H9 (cell line): ENCODE measurements at regions not wholly inside any gene's neighbourhood (a gene's known extent, or its start where the extent isn't known, plus 50 kb on each side); places are given as distances from the start of the nearest gene placed in this dataset.

Experiments used
- DNase-seq: peaks from one replicate; pipeline ENCODE4 v3.0.0-alpha.2; 2017
- H2AFZ ChIP-seq: one replicate; pipeline ENCODE4 v1.6.1; 2013; ENCODE audit warnings: mild to moderate bottlenecking, low read length, control low read depth, moderate library complexity
- H2AK5ac ChIP-seq: 2 replicates; pipeline ENCODE4 v1.6.1; 2013; ENCODE audit warnings: low read length, control low read depth, mixed read lengths; ENCODE audit not compliant: insufficient read length
- H2BK120ac ChIP-seq: one replicate; pipeline ENCODE4 v1.6.1; 2013; ENCODE audit warnings: low read depth, mild to moderate bottlenecking, low read length, control low read depth, inconsistent platforms; ENCODE audit not compliant: poor library complexity, severe bottlenecking
- H2BK12ac ChIP-seq: 2 replicates; pipeline ENCODE4 v1.6.1; 2013; ENCODE audit warnings: low read length, control low read depth, mixed read lengths, low read depth; ENCODE audit not compliant: insufficient read length
- H2BK15ac ChIP-seq: 2 replicates; pipeline ENCODE4 v1.6.1; 2013; ENCODE audit warnings: low read depth, low read length, control low read depth
- H2BK20ac ChIP-seq: one replicate; pipeline ENCODE4 v1.6.1; 2013; ENCODE audit warnings: low read depth, mild to moderate bottlenecking, low read length, control low read depth, inconsistent platforms; ENCODE audit not compliant: poor library complexity, severe bottlenecking
- H2BK5ac ChIP-seq: 2 replicates; pipeline ENCODE4 v1.6.1; 2013; ENCODE audit warnings: low read length, control low read depth, mixed read lengths; ENCODE audit not compliant: insufficient read length
- H3K14ac ChIP-seq: 2 replicates; pipeline ENCODE4 v1.6.1; 2013; ENCODE audit warnings: low read length, control low read depth; ENCODE audit not compliant: insufficient read depth
- H3K18ac ChIP-seq: 2 replicates; pipeline ENCODE4 v1.6.1; 2013; ENCODE audit warnings: low read depth, mild to moderate bottlenecking, mixed read lengths, low read length, control low read depth; ENCODE audit not compliant: insufficient read length
- H3K23ac ChIP-seq: 2 replicates; pipeline ENCODE4 v1.6.1; 2013; ENCODE audit warnings: low read length, control low read depth, mixed read lengths, low read depth; ENCODE audit not compliant: insufficient read length
- H3K23me2 ChIP-seq: 2 replicates; pipeline ENCODE4 v1.6.1; 2013; ENCODE audit warnings: low read depth, mild to moderate bottlenecking, mixed read lengths, low read length, control low read depth; ENCODE audit not compliant: insufficient read length, poor library complexity, severe bottlenecking
- H3K27ac ChIP-seq: 2 replicates; pipeline ENCODE4 v1.5.1; 2013; ENCODE audit warnings: low read length, control low read depth, mixed read lengths, low read depth; ENCODE audit not compliant: insufficient read length
- H3K27me3 ChIP-seq: 2 replicates; pipeline ENCODE4 v1.6.1; 2013; ENCODE audit warnings: low read length, control low read depth, inconsistent platforms; ENCODE audit not compliant: insufficient read depth
- H3K4ac ChIP-seq: 2 replicates; pipeline ENCODE4 v1.6.1; 2013; ENCODE audit warnings: low read depth, mild to moderate bottlenecking, control low read depth, inconsistent platforms, low read length, moderate library complexity
- H3K4me1 ChIP-seq: 2 replicates; pipeline ENCODE4 v1.6.1; 2013; ENCODE audit warnings: low read length, control low read depth, inconsistent platforms; ENCODE audit not compliant: insufficient read depth
- H3K4me2 ChIP-seq: 2 replicates; pipeline ENCODE4 v1.6.1; 2013; ENCODE audit warnings: low read length, control low read depth, mixed read lengths; ENCODE audit not compliant: insufficient read length, insufficient read depth
- H3K56ac ChIP-seq: 2 replicates; pipeline ENCODE4 v1.6.1; 2013; ENCODE audit warnings: low read depth, mild to moderate bottlenecking, mixed read lengths, low read length, control low read depth; ENCODE audit not compliant: insufficient read length
- H3K79me1 ChIP-seq: 2 replicates; pipeline ENCODE4 v1.6.1; 2013; ENCODE audit warnings: low read depth, mild to moderate bottlenecking, moderate library complexity, low read length, control low read depth, inconsistent platforms; ENCODE audit not compliant: insufficient read depth, poor library complexity, severe bottlenecking
- H3K79me2 ChIP-seq: 2 replicates; pipeline ENCODE4 v1.6.1; 2013; ENCODE audit warnings: low read length, control low read depth, inconsistent platforms; ENCODE audit not compliant: insufficient read depth
- H3K9ac ChIP-seq: 2 replicates; pipeline ENCODE4 v1.6.1; 2013; ENCODE audit warnings: low read length, control low read depth, mixed read lengths; ENCODE audit not compliant: insufficient read length; ENCODE audit errors: extremely low read depth
- H3K9me3 ChIP-seq: one replicate; pipeline ENCODE4 v1.6.1; 2013; ENCODE audit warnings: low read depth, low read length, inconsistent platforms; ENCODE audit not compliant: control insufficient read depth
- H3T11ph ChIP-seq: one replicate; pipeline ENCODE4 v1.6.1; 2013; ENCODE audit warnings: mild to moderate bottlenecking, low read length, control low read depth, inconsistent platforms
- H4K20me1 ChIP-seq: one replicate; pipeline ENCODE4 v1.6.1; 2013; ENCODE audit not compliant: control insufficient read depth, insufficient read length, insufficient read depth
- H4K5ac ChIP-seq: 2 replicates; pipeline ENCODE4 v1.6.1; 2013; ENCODE audit warnings: low read depth, mild to moderate bottlenecking, mixed read lengths, low read length, control low read depth; ENCODE audit not compliant: insufficient read length
- H4K8ac ChIP-seq: replicated peaks from 2 replicates; pipeline ENCODE4 v1.6.1; 2013; ENCODE audit warnings: low read length, control low read depth, mixed read lengths, low read depth; ENCODE audit not compliant: insufficient read length
- H4K91ac ChIP-seq: 2 replicates; pipeline ENCODE4 v1.6.1; 2013; ENCODE audit warnings: low read depth, mild to moderate bottlenecking, moderate library complexity, mixed read lengths, low read length, control low read depth; ENCODE audit not compliant: insufficient read length
- H3K27ac Mint-ChIP-seq, 3 experiments: 2 replicates in 2 of 3; 3 replicates in 1 of 3; pipeline ENCODE4 v1.8.0; 2020 to 2021; ENCODE audit warnings: mixed read lengths in 3 of 3, mild to moderate bottlenecking in 1 of 3, moderate library complexity in 1 of 3
- H3K27me3 Mint-ChIP-seq: 2 replicates; pipeline ENCODE4 v1.8.0; 2021; ENCODE audit warnings: low read depth, mild to moderate bottlenecking, moderate library complexity, mixed read lengths
- H3K36me3 Mint-ChIP-seq, 3 experiments: 2 replicates in 2 of 3; 3 replicates in 1 of 3; pipeline ENCODE4 v1.8.0; 2020 to 2021; ENCODE audit warnings: low read depth in 3 of 3, mixed read lengths in 3 of 3; ENCODE audit not compliant: insufficient read depth in 1 of 3
- H3K4me1 Mint-ChIP-seq, 2 experiments: 2 replicates each; pipeline ENCODE4 v1.8.0; 2020; ENCODE audit warnings: mixed read lengths in 2 of 2
- H3K4me3 Mint-ChIP-seq, 2 experiments: 2 replicates in 1 of 2; 3 replicates in 1 of 2; pipeline ENCODE4 v1.8.0; 2020 to 2021; ENCODE audit warnings: mild to moderate bottlenecking in 2 of 2, mixed read lengths in 2 of 2, moderate library complexity in 1 of 2
- H3K9me3 Mint-ChIP-seq, 2 experiments: 2 replicates in 1 of 2; 3 replicates in 1 of 2; pipeline ENCODE4 v1.8.0; 2020; ENCODE audit warnings: mild to moderate bottlenecking in 2 of 2, mixed read lengths in 2 of 2, moderate library complexity in 1 of 2
- CTCF ChIP-seq: fragments of 200-600 bp; sonication (generic); conservative IDR thresholded peaks from 3 replicates; pipeline ENCODE4 v1.8.0; 2021; ENCODE audit warnings: antibody characterized with exemption, mild to moderate bottlenecking
- WGBS: extraction: QIAGEN DNeasy Blood & Tissue Kit; methylation state at CpG from one replicate; pipeline ENCODE4 v1.1.7; 2013; ENCODE audit warnings: missing lambda C conversion rate, low lambda C conversion rate, mixed read lengths; ENCODE audit not compliant: insufficient read length; ENCODE audit errors: extremely low coverage; 5-methylcytosine and 5-hydroxymethylcytosine counted together

DNA sequence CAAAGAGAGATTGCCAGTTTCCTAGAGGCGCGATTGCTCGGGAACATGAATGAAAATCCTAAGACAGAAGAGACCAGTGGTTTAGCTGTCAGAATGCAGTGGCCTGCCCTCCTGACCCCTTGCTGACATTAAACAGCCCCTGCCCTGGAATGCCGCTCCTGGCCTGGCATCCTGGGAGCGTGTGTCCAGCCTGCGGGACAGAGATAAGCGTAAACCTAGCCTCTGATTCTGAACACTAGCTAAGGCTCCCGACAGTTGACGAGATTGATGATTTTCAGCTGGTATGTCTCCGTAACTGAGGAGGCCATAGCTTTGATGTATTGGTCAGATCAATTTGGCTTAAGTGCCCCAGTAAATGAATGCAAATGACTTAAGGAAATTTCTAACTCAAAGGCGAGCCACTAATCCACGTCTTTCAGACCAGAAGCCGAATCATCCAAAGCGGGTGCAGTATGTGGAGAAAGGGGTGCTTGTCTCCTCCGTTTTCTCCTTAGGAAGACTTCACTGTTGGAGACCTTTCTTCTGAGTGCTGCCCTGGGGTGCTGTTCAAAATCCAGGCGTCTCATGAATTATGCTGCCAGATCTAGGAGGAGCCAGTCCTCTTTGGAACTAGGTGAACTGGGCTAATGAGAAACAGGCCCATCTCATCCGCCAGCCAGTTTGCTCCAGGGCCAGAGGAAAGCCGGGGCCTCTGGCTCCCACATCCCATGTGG is 142.5 kb upstream of the L3MBTL4 start:
- WGBS, result no CpG with 5 or more reads among the region's 18 CpGs

More for the DNA sequence above, 142.5 kb upstream of the L3MBTL4 start:
- Histone ChIP-seq H4K5ac (no peak overlapping the region), H2BK20ac (no peak overlapping the region), H3K4ac (no peak overlapping the region), H4K8ac (no peak overlapping the region), H3K9me3 (no peaks in the 10 kb centered on the region), H3K56ac (no peak overlapping the region), H3K4me1 (peaks cover 12% of the 10 kb centered on the region; the same call in 1 of the 2 replicates), H3K79me1 (no peaks in the 10 kb centered on the region), H2BK15ac (no peak overlapping the region), H4K91ac (no peak overlapping the region), H3K4me2 (peak overlapping the region; percentile 24), H3K27ac (no peak overlapping the region), H3K9ac (no peak overlapping the region), H3K14ac (no peak overlapping the region), H2AK5ac (no peak overlapping the region), H3K23ac (no peak overlapping the region), H2BK120ac (no peak overlapping the region), H2BK12ac (no peak overlapping the region), H3K27me3 (no peaks in the 10 kb centered on the region), H4K20me1 (no peaks in the 10 kb centered on the region), H2BK5ac (no peak overlapping the region), H3K23me2 (peaks cover 3% of the 10 kb centered on the region), H3T11ph (no peak overlapping the region), H3K18ac (no peak overlapping the region), H3K79me2 (no peaks in the 10 kb centered on the region), H2AFZ (no peak overlapping the region)
- H3K27me3 Mint-ChIP-seq, result no peaks in the 10 kb centered on the region; the same call in 1 of the 2 replicates
- no peak for TF ChIP-seq CTCF
- DNase-seq, result peak; percentile 75
- peaks cover 29 to 52% of the 10 kb centered on the region in 2 experiments for H3K4me1 Mint-ChIP-seq
- H3K9me3 Mint-ChIP-seq, result no peaks in the 10 kb centered on the region
- no peaks in the 10 kb centered on the region; a peak in 1 of 7 replicates for H3K36me3 Mint-ChIP-seq
- H3K27ac Mint-ChIP-seq, result peak overlapping the region; percentile 23 to 84 (median 65); a peak in 3 of 7 replicates
- peak overlapping the region; percentile 22 to 47; a peak in 4 of 5 replicates for H3K4me3 Mint-ChIP-seq
